ENCODE measurements at regions not wholly inside any gene's neighbourhood (a gene's known extent, or its start where the extent isn't known, plus 50 kb on each side); places are given as distances from the start of the nearest gene placed in this dataset.

- peak; percentile 30 for DNase-seq
Measured at GRCh38 chr12:111033281-111034082, 113.1 kb upstream of the MYL2 start.

GRCh38 chr12:111032591-111032919 is 112.2 kb upstream of the MYL2 start:
- DNase-seq = no peak

- no peak for DNase-seq
Measured at GRCh38 chr12:111031916-111032590, 111.7 kb upstream of the MYL2 start.

GRCh38 chr12:111030800-111031199 is 110.4 kb upstream of the MYL2 start:
- DNase-seq = no peak

- no peak for DNase-seq
Measured at GRCh38 chr12:111029732-111030131, 109.4 kb upstream of the MYL2 start.

GRCh38 chr12:111029305-111029704 is 108.9 kb upstream of the MYL2 start:
- no peak for DNase-seq

- no peak for DNase-seq
Measured at GRCh38 chr12:111028830-111029229, 108.5 kb upstream of the MYL2 start.

- no peak for DNase-seq
Measured at GRCh38 chr12:111027431-111027830, 107.1 kb upstream of the MYL2 start.

- DNase-seq = no peak
Measured at GRCh38 chr12:111025792-111026430, 105.5 kb upstream of the MYL2 start.

- no peak for DNase-seq
Measured at GRCh38 chr12:111025301-111025700, 104.9 kb upstream of the MYL2 start.

GRCh38 chr12:111024205-111024801 is 103.9 kb upstream of the MYL2 start:
- peak; percentile 31 for DNase-seq

- no peak for DNase-seq
Measured at GRCh38 chr12:111022386-111022785, 102.0 kb upstream of the MYL2 start.

GRCh38 chr12:111014547-111014946 is 94.2 kb upstream of the MYL2 start:
- no peak for DNase-seq

- no peak for DNase-seq
Measured at GRCh38 chr12:111012918-111013317, 92.5 kb upstream of the MYL2 start.

GRCh38 chr12:111011999-111012600 is 91.7 kb upstream of the MYL2 start:
- no peak for DNase-seq

- DNase-seq = no peak
Measured at GRCh38 chr12:111010916-111011657, 90.7 kb upstream of the MYL2 start.

GRCh38 chr12:111010061-111010460 is 89.7 kb upstream of the MYL2 start:
- no peak for DNase-seq

GRCh38 chr12:111006621-111007020 is 86.2 kb upstream of the MYL2 start:
- DNase-seq = no peak

GRCh38 chr12:110998971-110999370 is 78.6 kb upstream of the MYL2 start:
- DNase-seq = no peak

- no peak for DNase-seq
Measured at GRCh38 chr12:110998165-110998564, 77.8 kb upstream of the MYL2 start.

- DNase-seq = no peak
Measured at GRCh38 chr12:110996415-110996814, 76.0 kb upstream of the MYL2 start.

GRCh38 chr12:110995615-110996014 is 75.2 kb upstream of the MYL2 start:
- no peak for DNase-seq

GRCh38 chr12:110995016-110995415 is 74.6 kb upstream of the MYL2 start:
- DNase-seq = no peak
